Bronchial epithelial cell (primary cell): ENCODE measurements at regions not wholly inside any gene's neighbourhood (a gene's known extent, or its start where the extent isn't known, plus 50 kb on each side); places are given as distances from the start of the nearest gene placed in this dataset.

Experiments
- DNase-seq: peaks from one replicate; pipeline ENCODE4 v3.0.0-alpha.2; 2010; ENCODE audit warnings: low read depth
- FAIRE-seq: peaks from 2 replicates; lab custom pipeline; 2011; peaks lifted over from hg19 to GRCh38; lab: Jason Lieb, UNC
- H3K27me3 ChIP-seq: 2 replicates; pipeline ENCODE4 v1.5.1; 2011; ENCODE audit warnings: low read length; ENCODE audit not compliant: control insufficient read depth, insufficient read depth
- H3K36me3 ChIP-seq: 2 replicates; pipeline ENCODE4 v1.5.1; 2011; ENCODE audit warnings: low read length; ENCODE audit not compliant: control insufficient read depth, insufficient read depth
- H3K4me3 ChIP-seq: 2 replicates; pipeline ENCODE4 v1.5.1; 2011; ENCODE audit warnings: mild to moderate bottlenecking, low read depth, low read length, control low read depth
- CTCF ChIP-seq: IDR thresholded peaks from 2 replicates; pipeline ENCODE4 v1.5.1; 2011; ENCODE audit warnings: mild to moderate bottlenecking, moderate library complexity, low read length, control low read depth, inconsistent platforms; ENCODE audit not compliant: insufficient read depth, severe bottlenecking

GRCh38 chr9:659286-659685 is 182.2 kb upstream of the DMRT1 start:
- FAIRE-seq (no peak), DNase-seq (no peak)
- no peaks in the 10 kb centered on the region for H3K36me3 ChIP-seq
- no peaks in the 10 kb centered on the region for H3K27me3 ChIP-seq
- H3K4me3 ChIP-seq: no peak overlapping the region
- no peak for TF ChIP-seq CTCF

- Histone ChIP-seq H3K36me3 (no peaks in the 10 kb centered on the region), H3K4me3 (no peak overlapping the region), H3K27me3 (no peaks in the 10 kb centered on the region)
- TF ChIP-seq CTCF: no peak
- FAIRE-seq (no peak), DNase-seq (no peak)
These were observed 181.3 kb upstream of the DMRT1 start for GRCh38 chr9:660227-660626.

GRCh38 chr9:663541-663940 is 178.0 kb upstream of the DMRT1 start:
- no peak for DNase-seq
- FAIRE-seq: no peak
- Histone ChIP-seq H3K4me3 (no peak overlapping the region), H3K36me3 (no peaks in the 10 kb centered on the region), H3K27me3 (no peaks in the 10 kb centered on the region)
- no peak for TF ChIP-seq CTCF

- Histone ChIP-seq H3K4me3 (no peak overlapping the region), H3K27me3 (no peaks in the 10 kb centered on the region), H3K36me3 (no peaks in the 10 kb centered on the region)
- DNase-seq: no peak
- FAIRE-seq: no peak
- TF ChIP-seq CTCF: no peak
These were observed 176.2 kb upstream of the DMRT1 start for GRCh38 chr9:665296-665695.

GRCh38 chr9:671997-672396 is 169.5 kb upstream of the DMRT1 start:
- DNase-seq: peak; percentile 67

More at GRCh38 chr9:671997-672396, 169.5 kb upstream of the DMRT1 start:
- no peak overlapping the region for H3K4me3 ChIP-seq
- no peaks in the 10 kb centered on the region for H3K36me3 ChIP-seq
- no peaks in the 10 kb centered on the region for H3K27me3 ChIP-seq
- TF ChIP-seq CTCF: no peak
- FAIRE-seq: no peak
